Coronary artery (tissue), 2 donors: ENCODE measurements at regions not wholly inside any gene's neighbourhood (a gene's known extent, or its start where the extent isn't known, plus 50 kb on each side); places are given as distances from the start of the nearest gene placed in this dataset.
"Not testable (repeated sequence)": the region's sequence is repeated elsewhere in the genome, so short reads cannot be mapped to it uniquely, and the experiment has no call there.

Source experiments
- DNase-seq: peaks from one replicate; pipeline ENCODE4 v3.0.0-alpha.2; 2017; ENCODE audit warnings: low spot score
- H3K27ac ChIP-seq, 2 donors: fragments of 200-600 bp; sonication (generic); one replicate each; pipeline ENCODE4 v1.5.1; 2016 to 2019
- H3K4me3 ChIP-seq: fragments of 200-600 bp; sonication (generic); 2 replicates; pipeline ENCODE4 v1.5.1; 2016; ENCODE audit warnings: mild to moderate bottlenecking, moderate library complexity
- TF ChIP-seq, protein P1 (sequence below): fragments of 200-600 bp; sonication (generic); IDR thresholded peaks from one replicate; pipeline ENCODE4 v1.5.1; 2019; ENCODE audit warnings: antibody characterized with exemption

DNA sequence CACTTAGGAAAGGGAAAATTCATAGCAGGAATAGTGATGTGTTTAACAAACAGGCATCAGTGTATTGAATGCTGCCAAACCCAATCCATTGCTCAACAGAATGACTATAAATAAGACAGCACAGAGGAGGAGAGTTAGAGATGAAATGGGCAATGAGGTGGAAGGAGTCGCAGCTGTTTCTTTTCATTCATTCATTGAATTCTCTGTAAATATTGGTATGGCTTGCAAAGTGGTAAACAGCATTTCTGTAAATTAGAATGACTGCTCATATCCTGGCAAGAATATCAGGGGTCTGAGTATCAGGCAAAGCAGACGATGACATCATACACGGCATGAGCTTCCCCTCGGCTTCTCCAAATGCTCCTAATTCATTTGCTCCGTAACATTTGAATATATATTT, 703.6 kb upstream of the SLC35B3 start:
- TF ChIP-seq, protein P1, sequence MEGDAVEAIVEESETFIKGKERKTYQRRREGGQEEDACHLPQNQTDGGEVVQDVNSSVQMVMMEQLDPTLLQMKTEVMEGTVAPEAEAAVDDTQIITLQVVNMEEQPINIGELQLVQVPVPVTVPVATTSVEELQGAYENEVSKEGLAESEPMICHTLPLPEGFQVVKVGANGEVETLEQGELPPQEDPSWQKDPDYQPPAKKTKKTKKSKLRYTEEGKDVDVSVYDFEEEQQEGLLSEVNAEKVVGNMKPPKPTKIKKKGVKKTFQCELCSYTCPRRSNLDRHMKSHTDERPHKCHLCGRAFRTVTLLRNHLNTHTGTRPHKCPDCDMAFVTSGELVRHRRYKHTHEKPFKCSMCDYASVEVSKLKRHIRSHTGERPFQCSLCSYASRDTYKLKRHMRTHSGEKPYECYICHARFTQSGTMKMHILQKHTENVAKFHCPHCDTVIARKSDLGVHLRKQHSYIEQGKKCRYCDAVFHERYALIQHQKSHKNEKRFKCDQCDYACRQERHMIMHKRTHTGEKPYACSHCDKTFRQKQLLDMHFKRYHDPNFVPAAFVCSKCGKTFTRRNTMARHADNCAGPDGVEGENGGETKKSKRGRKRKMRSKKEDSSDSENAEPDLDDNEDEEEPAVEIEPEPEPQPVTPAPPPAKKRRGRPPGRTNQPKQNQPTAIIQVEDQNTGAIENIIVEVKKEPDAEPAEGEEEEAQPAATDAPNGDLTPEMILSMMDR = no peak
- H3K4me3 ChIP-seq = no peak overlapping the region
- no peak for DNase-seq
- H3K27ac ChIP-seq = no peak overlapping the region

DNA sequence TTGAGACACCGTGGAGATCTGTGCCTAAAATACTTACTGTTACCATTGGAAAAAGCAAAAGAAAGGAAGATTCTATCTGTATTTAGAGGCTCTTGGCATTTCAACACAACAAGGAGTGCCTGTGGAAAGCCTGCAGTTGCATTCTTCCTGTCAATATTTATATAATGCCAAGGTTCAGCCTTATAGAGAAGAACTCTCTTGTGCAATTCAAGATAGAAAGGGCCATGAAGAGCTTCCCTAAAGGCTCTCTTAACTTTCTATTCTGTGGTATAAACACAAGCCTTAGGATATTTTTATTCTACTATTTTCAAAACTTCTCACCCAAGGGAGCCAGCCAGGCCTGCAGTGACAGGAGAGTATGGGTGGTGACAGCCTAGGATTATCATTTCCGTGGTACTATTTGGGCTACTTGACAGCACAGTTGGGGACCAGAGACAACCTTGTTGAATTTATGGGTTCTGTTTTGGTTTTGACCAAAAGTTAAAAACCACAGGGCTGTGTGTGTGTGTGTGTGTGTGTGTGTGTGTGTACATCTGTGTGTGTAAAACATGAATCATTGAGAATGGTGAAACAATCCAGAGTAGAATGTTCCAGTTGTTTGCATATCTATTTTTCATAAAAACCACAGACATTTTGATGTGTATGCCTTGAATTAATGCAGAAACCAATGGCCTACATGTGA, 700.9 kb upstream of the SLC35B3 start:
- Histone ChIP-seq H3K4me3 (no peak overlapping the region), H3K27ac (no peak overlapping the region)
- no peak for DNase-seq
- TF ChIP-seq, protein P1 = no peak

DNA sequence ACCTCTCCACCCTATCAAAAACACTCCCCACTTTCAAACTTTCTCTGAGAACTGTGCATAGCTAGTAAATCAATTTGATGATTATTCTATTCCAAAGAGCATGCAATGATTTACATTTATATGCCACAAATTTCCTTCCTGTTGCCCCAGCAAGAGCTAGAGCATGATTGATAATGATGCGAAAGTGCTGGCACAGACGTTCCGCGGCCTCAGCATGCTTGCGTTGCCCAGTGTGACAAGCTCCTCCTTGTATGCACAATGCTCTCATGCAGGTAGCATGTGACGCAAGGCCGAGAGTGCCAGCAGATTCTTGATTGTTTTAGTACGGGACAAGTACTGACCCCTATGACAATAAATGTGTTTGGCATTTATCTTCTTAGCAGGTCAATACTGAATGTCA, 696.3 kb upstream of the SLC35B3 start:
- no peak for DNase-seq
- Histone ChIP-seq H3K4me3 (no peak overlapping the region), H3K27ac (no peak overlapping the region)
- TF ChIP-seq, protein P1 = no peak

- Histone ChIP-seq H3K27ac (no peak overlapping the region), H3K4me3 (no peak overlapping the region)
- TF ChIP-seq, protein P1 = no peak
- DNase-seq = no peak
These were observed 695.9 kb upstream of the SLC35B3 start for GRCh38 chr6:9131201-9131600.

GRCh38 chr6:9128970-9129369, 693.6 kb upstream of the SLC35B3 start:
- no peak overlapping the region for H3K4me3 ChIP-seq
- no peak overlapping the region for H3K27ac ChIP-seq
- TF ChIP-seq, protein P1 = no peak
- DNase-seq = no peak

DNA sequence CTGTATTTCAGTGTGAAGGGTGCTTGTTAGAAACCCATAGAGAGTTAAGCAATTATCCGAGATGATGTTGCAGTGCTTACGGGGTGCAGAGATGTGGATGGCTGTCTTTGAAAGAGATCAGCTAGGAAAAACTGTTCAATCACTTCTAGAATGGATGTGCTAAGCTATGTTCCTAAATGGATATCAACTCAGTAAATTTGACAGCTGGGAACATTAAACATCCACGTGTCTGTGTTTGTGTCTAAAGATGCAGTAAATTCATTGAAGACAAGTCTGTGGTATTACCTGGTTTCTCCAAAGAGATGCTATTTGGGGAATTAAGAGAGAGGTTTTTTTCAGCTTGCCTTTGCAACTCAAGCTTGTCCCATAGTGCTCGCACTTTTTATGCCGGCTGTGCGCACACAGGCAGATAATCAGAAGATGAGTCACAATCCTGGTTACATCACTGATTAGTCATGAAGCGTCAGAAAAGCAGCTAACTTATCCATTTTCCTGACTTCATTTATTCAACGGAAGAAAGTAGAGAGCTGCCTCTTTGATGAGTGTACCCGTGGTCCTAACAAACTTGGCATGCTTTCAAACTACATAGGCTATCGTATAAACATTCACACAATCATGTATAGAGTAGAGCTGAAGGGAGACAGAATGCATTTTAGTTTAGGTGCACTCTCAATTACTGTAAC, 691.7 kb upstream of the SLC35B3 start:
- TF ChIP-seq, protein P1 = no peak
- Histone ChIP-seq H3K27ac (no peak overlapping the region), H3K4me3 (no peak overlapping the region)
- DNase-seq = no peak

GRCh38 chr6:9126034-9126433, 690.7 kb upstream of the SLC35B3 start:
- not testable (repeated sequence) for H3K27ac ChIP-seq, DNase-seq, H3K4me3 ChIP-seq
